GM18909 (cell line): ENCODE measurements at regions not wholly inside any gene's neighbourhood (a gene's known extent, or its start where the extent isn't known, plus 50 kb on each side); places are given as distances from the start of the nearest gene placed in this dataset.

Experiments used
- ATAC-seq: cut with Tn5 transposase; IDR thresholded peaks from one replicate; pipeline ENCODE4 v1.9.1; 2021; ENCODE audit warnings: mild to moderate bottlenecking; ENCODE audit not compliant: unreplicated experiment, poor library complexity

GRCh38 chr4:174131901-174132300 lies 151.6 kb downstream of the FBXO8 start:
- ATAC-seq: no peak

- ATAC-seq: no peak
Measured at GRCh38 chr4:174122705-174123104, 160.8 kb downstream of the FBXO8 start.

- ATAC-seq: no peak
Measured at GRCh38 chr4:174120446-174121295, 162.8 kb downstream of the FBXO8 start.

GRCh38 chr4:174119830-174120229 lies 163.6 kb downstream of the FBXO8 start:
- no peak for ATAC-seq

GRCh38 chr4:174119051-174119450 lies 164.4 kb downstream of the FBXO8 start:
- no peak for ATAC-seq

- no peak for ATAC-seq
Measured at GRCh38 chr4:174118171-174118570, 165.3 kb downstream of the FBXO8 start.

GRCh38 chr4:174117445-174117844 lies 166.0 kb downstream of the FBXO8 start:
- no peak for ATAC-seq

- no peak for ATAC-seq
Measured at GRCh38 chr4:174116021-174116420, 167.4 kb downstream of the FBXO8 start.

GRCh38 chr4:174111422-174111821 lies 172.0 kb downstream of the FBXO8 start:
- ATAC-seq: no peak

- ATAC-seq: no peak
Measured at GRCh38 chr4:174110180-174110579, 173.3 kb downstream of the FBXO8 start.

- ATAC-seq: no peak
Measured at GRCh38 chr4:174107746-174108354, 175.6 kb downstream of the FBXO8 start.

- ATAC-seq: no peak
Measured at GRCh38 chr4:174105202-174105601, 178.3 kb downstream of the FBXO8 start.

- no peak for ATAC-seq
Measured at GRCh38 chr4:174100910-174101309, 182.6 kb downstream of the FBXO8 start.

- no peak for ATAC-seq
Measured at GRCh38 chr4:174099712-174100111, 183.8 kb downstream of the FBXO8 start.

GRCh38 chr4:174096999-174097398 lies 186.5 kb downstream of the FBXO8 start:
- no peak for ATAC-seq

GRCh38 chr4:174096456-174096855 lies 187.0 kb downstream of the FBXO8 start:
- ATAC-seq: no peak

GRCh38 chr4:174091130-174091529 lies 192.3 kb downstream of the FBXO8 start:
- no peak for ATAC-seq

- ATAC-seq: no peak
Measured at GRCh38 chr4:174089711-174090110, 193.8 kb downstream of the FBXO8 start.

- ATAC-seq: no peak
Measured at GRCh38 chr4:174088795-174089194, 194.7 kb downstream of the FBXO8 start.

GRCh38 chr4:174086829-174087799 lies 196.4 kb downstream of the FBXO8 start:
- no peak for ATAC-seq

GRCh38 chr4:174084981-174085380 lies 198.5 kb downstream of the FBXO8 start:
- ATAC-seq: no peak
